HG02763 (cell line): ENCODE measurements at regions not wholly inside any gene's neighbourhood (a gene's known extent, or its start where the extent isn't known, plus 50 kb on each side); places are given as distances from the start of the nearest gene placed in this dataset.

Experiments used
- ATAC-seq: cut with Tn5 transposase; IDR thresholded peaks from one replicate; pipeline ENCODE4 v1.9.1; 2021; ENCODE audit warnings: mild to moderate bottlenecking, moderate library complexity; ENCODE audit not compliant: unreplicated experiment

- no peak for ATAC-seq
Measured at GRCh38 chr3:79848876-79849275, 81.1 kb upstream of the ROBO1 start.

- no peak for ATAC-seq
Measured at GRCh38 chr3:79847928-79848327, 80.1 kb upstream of the ROBO1 start.

- ATAC-seq, result no peak
Measured at GRCh38 chr3:79846148-79846933, 78.5 kb upstream of the ROBO1 start.

GRCh38 chr3:79845546-79845945 lies 77.7 kb upstream of the ROBO1 start:
- no peak for ATAC-seq

- ATAC-seq, result no peak
Measured at GRCh38 chr3:79844176-79844575, 76.4 kb upstream of the ROBO1 start.

GRCh38 chr3:79843180-79843579 lies 75.4 kb upstream of the ROBO1 start:
- ATAC-seq, result no peak

GRCh38 chr3:79835701-79836100 lies 67.9 kb upstream of the ROBO1 start:
- ATAC-seq, result no peak

GRCh38 chr3:79824166-79824565 lies 56.4 kb upstream of the ROBO1 start:
- no peak for ATAC-seq

GRCh38 chr3:79822076-79822475 lies 54.3 kb upstream of the ROBO1 start:
- no peak for ATAC-seq

GRCh38 chr3:79820089-79820488 lies 52.3 kb upstream of the ROBO1 start:
- ATAC-seq, result no peak

GRCh38 chr3:79818015-79818414 lies 50.2 kb upstream of the ROBO1 start:
- ATAC-seq, result no peak
